Uterus (tissue), 2 donors: ENCODE measurements at regions not wholly inside any gene's neighbourhood (a gene's known extent, or its start where the extent isn't known, plus 50 kb on each side); places are given as distances from the start of the nearest gene placed in this dataset.

ENCODE experiments used
- POLR2A ChIP-seq, 2 donors: fragments of 450-650 bp; IDR thresholded peaks; one replicate each; pipeline ENCODE4 v1.6.1; 2016; ENCODE audit warnings: antibody characterized with exemption in 2 of 2, mild to moderate bottlenecking in 1 of 2, moderate library complexity in 1 of 2
- TF ChIP-seq, protein P1 (sequence below), 4 experiments: fragments of 200-600 bp in 2 of 4; fragments of 450-650 bp in 2 of 4; sonication (generic) in 2 of 4; IDR thresholded peaks; one replicate each; pipeline ENCODE4 v1.5.1; 2016 to 2019; ENCODE audit warnings: antibody characterized with exemption in 4 of 4, mild to moderate bottlenecking in 2 of 4, moderate library complexity in 1 of 4

DNA sequence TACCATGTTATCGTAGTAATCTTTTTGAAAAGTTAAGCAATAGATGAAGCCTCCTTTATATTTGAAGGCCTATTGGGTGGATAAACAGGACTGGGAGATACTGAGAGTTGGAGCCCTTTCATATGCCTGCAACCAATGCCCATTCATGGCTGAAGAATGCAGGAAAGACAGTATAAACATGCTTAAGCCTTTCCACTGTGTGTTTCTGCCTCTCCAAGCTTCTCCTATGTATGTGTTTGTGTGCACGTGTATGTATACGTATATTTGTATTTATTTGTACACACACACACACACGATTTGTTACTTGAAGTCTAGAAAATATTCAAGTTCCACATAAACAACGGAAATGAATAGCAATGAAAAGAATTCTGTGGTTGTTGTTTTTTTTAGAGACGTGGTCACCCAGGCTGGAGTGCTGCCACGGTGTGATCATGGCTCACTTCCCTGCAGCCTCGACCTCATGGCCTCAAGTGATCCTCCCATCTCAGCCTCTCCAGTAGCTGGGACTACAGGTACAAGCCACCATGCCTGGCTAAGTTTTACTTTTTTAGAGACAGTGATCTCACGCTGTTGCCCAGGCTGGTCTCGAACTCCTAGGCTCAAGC, 1453.5 kb downstream of the AACS start:
- TF ChIP-seq, protein P1, sequence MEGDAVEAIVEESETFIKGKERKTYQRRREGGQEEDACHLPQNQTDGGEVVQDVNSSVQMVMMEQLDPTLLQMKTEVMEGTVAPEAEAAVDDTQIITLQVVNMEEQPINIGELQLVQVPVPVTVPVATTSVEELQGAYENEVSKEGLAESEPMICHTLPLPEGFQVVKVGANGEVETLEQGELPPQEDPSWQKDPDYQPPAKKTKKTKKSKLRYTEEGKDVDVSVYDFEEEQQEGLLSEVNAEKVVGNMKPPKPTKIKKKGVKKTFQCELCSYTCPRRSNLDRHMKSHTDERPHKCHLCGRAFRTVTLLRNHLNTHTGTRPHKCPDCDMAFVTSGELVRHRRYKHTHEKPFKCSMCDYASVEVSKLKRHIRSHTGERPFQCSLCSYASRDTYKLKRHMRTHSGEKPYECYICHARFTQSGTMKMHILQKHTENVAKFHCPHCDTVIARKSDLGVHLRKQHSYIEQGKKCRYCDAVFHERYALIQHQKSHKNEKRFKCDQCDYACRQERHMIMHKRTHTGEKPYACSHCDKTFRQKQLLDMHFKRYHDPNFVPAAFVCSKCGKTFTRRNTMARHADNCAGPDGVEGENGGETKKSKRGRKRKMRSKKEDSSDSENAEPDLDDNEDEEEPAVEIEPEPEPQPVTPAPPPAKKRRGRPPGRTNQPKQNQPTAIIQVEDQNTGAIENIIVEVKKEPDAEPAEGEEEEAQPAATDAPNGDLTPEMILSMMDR (IDR thresholded peaks at IDR 0.05): no peak
- no peak for TF ChIP-seq POLR2A (IDR thresholded peaks at IDR 0.05)
